Left ventricle myocardium inferior (tissue), 1 donor: ENCODE measurements at regions not wholly inside any gene's neighbourhood (a gene's known extent, or its start where the extent isn't known, plus 50 kb on each side); places are given as distances from the start of the nearest gene placed in this dataset.

Source experiments
- DNase-seq: peaks from one replicate; pipeline ENCODE4 v3.0.0-alpha.2; 2020
- H3K27ac ChIP-seq: fragments of 200-600 bp; replicated peaks from 2 replicates; pipeline ENCODE4 v1.8.0; 2021
- H3K27me3 ChIP-seq: fragments of 200-600 bp; 2 replicates; pipeline ENCODE4 v1.8.0; 2021; ENCODE audit warnings: low read depth
- H3K36me3 ChIP-seq: fragments of 200-600 bp; 2 replicates; pipeline ENCODE4 v1.8.0; 2021
- H3K4me1 ChIP-seq: fragments of 200-600 bp; 2 replicates; pipeline ENCODE4 v1.8.0; 2021
- H3K4me3 ChIP-seq: fragments of 200-600 bp; 2 replicates; pipeline ENCODE4 v1.8.0; 2021; ENCODE audit warnings: mild to moderate bottlenecking, moderate library complexity
- H3K9me3 ChIP-seq: fragments of 200-600 bp; replicated peaks from 2 replicates; pipeline ENCODE4 v1.8.0; 2021
- CTCF ChIP-seq: fragments of 200-600 bp; IDR thresholded peaks from 2 replicates; pipeline ENCODE4 v1.8.0; 2021; ENCODE audit warnings: antibody characterized with exemption, mild to moderate bottlenecking, borderline replicate concordance
- intact Hi-C: fragments of 100-400 bp; cut with micrococcal nuclease; formaldehyde crosslinking; loops from one replicate; pipeline ENCODE4 v1.11.0; 2022
- donor health status: DM: no; HTN: yes; CAD: no; lungs with severe emphysema.

- no peak for DNase-seq
- intact Hi-C loops = no loop called here
- no peak for TF ChIP-seq CTCF
- H3K9me3 ChIP-seq = no peaks in the 10 kb centered on the region
- peaks cover 15% of the 10 kb centered on the region for H3K4me1 ChIP-seq
- no peak overlapping the region for H3K4me3 ChIP-seq
- no peaks in the 10 kb centered on the region for H3K36me3 ChIP-seq
- H3K27ac ChIP-seq = no peak overlapping the region
- peaks cover 29% of the 10 kb centered on the region for H3K27me3 ChIP-seq
Measured at GRCh38 chr2:8453904-8454302, 228.0 kb upstream of the ID2 start.

- Histone ChIP-seq H3K9me3 (no peaks in the 10 kb centered on the region), H3K27ac (peak overlapping the region; percentile 59), H3K4me1 (peaks cover 15% of the 10 kb centered on the region), H3K4me3 (no peak overlapping the region), H3K27me3 (peaks cover 38% of the 10 kb centered on the region), H3K36me3 (no peaks in the 10 kb centered on the region)
- intact Hi-C loops = no loop called here
- no peak for TF ChIP-seq CTCF
- peak; percentile 34 for DNase-seq
Measured at GRCh38 chr2:8454797-8455196, 227.1 kb upstream of the ID2 start.

- no peak for TF ChIP-seq CTCF
- Histone ChIP-seq H3K27me3 (peaks cover 38% of the 10 kb centered on the region), H3K4me3 (no peak overlapping the region), H3K9me3 (no peaks in the 10 kb centered on the region), H3K4me1 (peaks cover 15% of the 10 kb centered on the region), H3K27ac (peak overlapping the region; percentile 59), H3K36me3 (no peaks in the 10 kb centered on the region)
- intact Hi-C loops = no loop called here
- DNase-seq = peak; percentile 57
Measured at GRCh38 chr2:8455236-8456150, 226.4 kb upstream of the ID2 start.

GRCh38 chr2:8456151-8457091 is 225.4 kb upstream of the ID2 start:
- intact Hi-C loops = no loop called here
- no peak for DNase-seq
- H3K4me3 ChIP-seq = peak overlapping the region; percentile 33

More at GRCh38 chr2:8456151-8457091, 225.4 kb upstream of the ID2 start:
- TF ChIP-seq CTCF = no peak
- no peaks in the 10 kb centered on the region for H3K36me3 ChIP-seq
- no peaks in the 10 kb centered on the region for H3K9me3 ChIP-seq
- peaks cover 11% of the 10 kb centered on the region for H3K4me1 ChIP-seq
- H3K27me3 ChIP-seq = peaks cover 38% of the 10 kb centered on the region
- H3K27ac ChIP-seq = no peak overlapping the region
